Activated CD4-positive, alpha-beta memory T cell treated with anti-CD3 and anti-CD28 coated beads for 36 hours (primary cell): ENCODE measurements at regions not wholly inside any gene's neighbourhood (a gene's known extent, or its start where the extent isn't known, plus 50 kb on each side); places are given as distances from the start of the nearest gene placed in this dataset. TPM values are rescaled to one million over a fixed set of nuclear protein-coding genes. Genes with fewer than 3 reads are reported as not detected.

ENCODE experiments used
- microRNA-seq: library from miRNA; unstranded; fragments of <30 nt; microRNA quantifications from one replicate; pipeline ENCODE4 v1.2.0, GENCODE V29; 2022; ENCODE audit warnings: borderline number of aligned reads, borderline microRNAs expressed, borderline replicate concordance

Small RNAs in the stretch of these regions (microRNA-seq; reads per million reads assigned to microRNA genes)
- not detected for gene MIR218-1
